H1 (cell line): ENCODE measurements at regions not wholly inside any gene's neighbourhood (a gene's known extent, or its start where the extent isn't known, plus 50 kb on each side); places are given as distances from the start of the nearest gene placed in this dataset.

ENCODE experiments used
- USF2 ChIP-seq: IDR thresholded peaks from 2 replicates; pipeline ENCODE4 v1.6.1; 2011; ENCODE audit warnings: low read length, improper control_type of control experiment

- TF ChIP-seq USF2, result no peak
Measured at GRCh38 chr18:1292167-1292566, 387.5 kb downstream of the ADCYAP1 start (continued).
